SU-DHL-6 (cell line): ENCODE measurements at regions not wholly inside any gene's neighbourhood (a gene's known extent, or its start where the extent isn't known, plus 50 kb on each side); places are given as distances from the start of the nearest gene placed in this dataset.

Experiments
- H2AFZ ChIP-seq: fragments of 200-600 bp; sonication (generic); 2 replicates; pipeline ENCODE4 v1.6.1; 2014; ENCODE audit warnings: low read depth, mild to moderate bottlenecking, moderate library complexity, mixed read lengths, antibody characterized with exemption, low read length; ENCODE audit not compliant: severe bottlenecking
- H3F3A ChIP-seq: fragments of 200-600 bp; shearing (Covaris generic); 2 replicates; pipeline ENCODE4 v1.6.0; 2016; ENCODE audit warnings: antibody characterized with exemption, mild to moderate bottlenecking; ENCODE audit not compliant: insufficient read depth
- H3K27ac ChIP-seq: fragments of 200-600 bp; sonication (generic); 2 replicates; pipeline ENCODE4 v1.5.1; 2016; ENCODE audit warnings: low read depth, mild to moderate bottlenecking, low read length, moderate library complexity, mixed read lengths
- H3K27me3 ChIP-seq: fragments of 200-600 bp; sonication (generic), shearing (Covaris generic); 2 replicates; pipeline ENCODE4 v1.6.0; 2014; ENCODE audit warnings: mild to moderate bottlenecking, low read length
- H3K36me3 ChIP-seq: fragments of 200-600 bp; sonication (generic); 2 replicates; pipeline ENCODE4 v1.6.1; 2014; ENCODE audit warnings: mild to moderate bottlenecking, low read length, mixed read lengths
- H3K4me2 ChIP-seq: fragments of 300-600, 200-600 bp; shearing (Covaris generic), sonication (generic); 2 replicates; pipeline ENCODE4 v1.6.0; 2014; ENCODE audit warnings: low read length, low read depth, mild to moderate bottlenecking; ENCODE audit not compliant: poor library complexity, severe bottlenecking
- H3K4me3 ChIP-seq: fragments of 200-600 bp; sonication (generic); 2 replicates; pipeline ENCODE4 v1.5.1; 2014; ENCODE audit warnings: antibody characterized with exemption, low read length, mild to moderate bottlenecking, mixed read lengths; ENCODE audit not compliant: insufficient read depth, poor library complexity, severe bottlenecking
- H3K79me2 ChIP-seq: fragments of 200-600 bp; sonication (generic); 2 replicates; pipeline ENCODE4 v1.6.1; 2014; ENCODE audit warnings: mild to moderate bottlenecking, low read length, moderate library complexity; ENCODE audit not compliant: insufficient read depth
- H3K9ac ChIP-seq: fragments of 200-600 bp; sonication (generic); 2 replicates; pipeline ENCODE4 v1.7.0; 2014; ENCODE audit warnings: mild to moderate bottlenecking, low read length
- H3K9me2 ChIP-seq: fragments of 200-600 bp; sonication (generic); replicated peaks from 2 replicates; pipeline ENCODE4 v1.6.1; 2014; ENCODE audit warnings: low read length; ENCODE audit not compliant: insufficient read depth
- H3K9me3 ChIP-seq: fragments of 200-600 bp; sonication (generic); 2 replicates; pipeline ENCODE4 v1.6.1; 2014; ENCODE audit warnings: low read length, mixed read lengths; ENCODE audit not compliant: insufficient read depth
- H4K20me1 ChIP-seq: fragments of 200-600 bp; sonication (generic); 2 replicates; pipeline ENCODE4 v1.6.1; 2014; ENCODE audit warnings: low read depth, mild to moderate bottlenecking, antibody characterized with exemption, low read length, moderate library complexity, mixed read lengths
- EZH2phosphoT487 ChIP-seq: fragments of 200-600 bp; sonication (generic), shearing (Covaris generic); conservative IDR thresholded peaks from 2 replicates; pipeline ENCODE4 v1.6.1; 2018; ENCODE audit warnings: mild to moderate bottlenecking, antibody characterized with exemption, low read length, moderate library complexity, mixed read lengths
- TF ChIP-seq, protein P1 (sequence below): fragments of 200-600 bp; sonication (generic); IDR thresholded peaks from one replicate; pipeline ENCODE4 v1.5.1; 2017; ENCODE audit warnings: antibody characterized with exemption, mild to moderate bottlenecking, low read length, moderate library complexity; ENCODE audit not compliant: insufficient read depth, poor library complexity, severe bottlenecking

DNA sequence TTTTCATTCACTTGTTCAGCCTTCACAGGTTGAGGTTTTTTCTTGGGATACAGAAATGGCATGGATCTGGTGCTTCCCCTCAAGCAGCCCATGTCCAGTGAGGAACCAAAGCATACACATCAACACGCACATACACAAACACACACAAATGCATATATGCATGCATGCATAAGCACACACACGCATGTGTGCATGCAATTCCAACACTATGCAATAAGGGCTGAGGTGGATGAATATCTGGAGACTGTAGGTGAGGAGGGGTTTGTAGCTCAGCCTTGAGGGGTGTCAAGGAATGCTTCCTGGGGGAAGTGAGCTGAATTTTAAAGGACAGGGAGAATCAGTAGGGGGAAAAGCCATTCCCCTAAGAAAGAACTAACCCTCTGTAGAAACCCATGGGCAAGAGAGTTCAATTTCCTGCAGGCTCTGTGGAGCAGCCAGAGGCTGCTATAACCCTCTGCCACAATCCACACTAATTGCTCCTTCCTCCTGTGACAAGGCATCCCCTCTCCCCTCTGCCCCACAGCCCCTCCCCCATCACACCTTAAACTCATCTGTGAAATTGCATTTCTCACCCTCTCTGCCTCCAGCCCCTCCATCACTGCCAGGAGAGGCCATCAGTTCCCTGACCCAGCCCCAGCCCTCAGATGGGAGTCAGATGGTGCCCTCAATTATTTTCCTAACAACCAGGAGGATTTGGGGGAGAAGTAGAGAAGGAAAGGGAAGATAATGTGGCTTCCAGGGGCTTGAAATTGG, 316.4 kb downstream of the RPS24 start:
- no peak overlapping the region for H3K4me3 ChIP-seq
- H3K27me3 ChIP-seq = no peaks in the 10 kb centered on the region
- H2AFZ ChIP-seq = no peak overlapping the region
- no peaks in the 10 kb centered on the region for H3K9me3 ChIP-seq
- no peak overlapping the region for H3K4me2 ChIP-seq
- no peaks in the 10 kb centered on the region for H3K79me2 ChIP-seq
- TF ChIP-seq, protein P1, sequence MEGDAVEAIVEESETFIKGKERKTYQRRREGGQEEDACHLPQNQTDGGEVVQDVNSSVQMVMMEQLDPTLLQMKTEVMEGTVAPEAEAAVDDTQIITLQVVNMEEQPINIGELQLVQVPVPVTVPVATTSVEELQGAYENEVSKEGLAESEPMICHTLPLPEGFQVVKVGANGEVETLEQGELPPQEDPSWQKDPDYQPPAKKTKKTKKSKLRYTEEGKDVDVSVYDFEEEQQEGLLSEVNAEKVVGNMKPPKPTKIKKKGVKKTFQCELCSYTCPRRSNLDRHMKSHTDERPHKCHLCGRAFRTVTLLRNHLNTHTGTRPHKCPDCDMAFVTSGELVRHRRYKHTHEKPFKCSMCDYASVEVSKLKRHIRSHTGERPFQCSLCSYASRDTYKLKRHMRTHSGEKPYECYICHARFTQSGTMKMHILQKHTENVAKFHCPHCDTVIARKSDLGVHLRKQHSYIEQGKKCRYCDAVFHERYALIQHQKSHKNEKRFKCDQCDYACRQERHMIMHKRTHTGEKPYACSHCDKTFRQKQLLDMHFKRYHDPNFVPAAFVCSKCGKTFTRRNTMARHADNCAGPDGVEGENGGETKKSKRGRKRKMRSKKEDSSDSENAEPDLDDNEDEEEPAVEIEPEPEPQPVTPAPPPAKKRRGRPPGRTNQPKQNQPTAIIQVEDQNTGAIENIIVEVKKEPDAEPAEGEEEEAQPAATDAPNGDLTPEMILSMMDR = no peak
- TF ChIP-seq EZH2phosphoT487 = no peak
- H3K36me3 ChIP-seq = no peaks in the 10 kb centered on the region
- H3K27ac ChIP-seq = no peak overlapping the region
- H3K9ac ChIP-seq = no peak overlapping the region
- no peaks in the 10 kb centered on the region for H4K20me1 ChIP-seq
- no peaks in the 10 kb centered on the region for H3F3A ChIP-seq
- H3K9me2 ChIP-seq = no peaks in the 10 kb centered on the region

DNA sequence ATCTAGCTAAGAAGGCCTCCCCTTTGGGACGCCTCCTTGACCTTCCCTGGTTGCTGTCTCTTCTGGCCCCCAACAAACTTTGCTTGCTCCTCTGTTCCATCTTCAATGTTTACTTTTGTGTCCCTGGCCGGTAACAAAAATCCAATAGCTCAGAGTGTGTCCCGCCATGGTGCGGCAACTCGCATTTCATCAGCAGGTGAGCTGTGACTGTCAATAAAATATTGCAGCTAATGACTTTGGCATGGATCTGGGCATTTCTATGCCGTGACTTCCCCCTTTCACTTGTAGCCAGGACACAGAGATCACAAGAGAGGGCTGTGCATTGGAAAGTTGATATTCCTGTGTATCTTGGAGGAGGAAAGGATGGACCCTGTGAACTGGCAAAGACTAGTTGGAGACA, 317.6 kb downstream of the RPS24 start:
- Histone ChIP-seq H2AFZ (no peak overlapping the region), H3K36me3 (no peaks in the 10 kb centered on the region), H3K4me2 (no peak overlapping the region), H3K4me3 (no peak overlapping the region), H3K9ac (no peak overlapping the region), H3K9me3 (no peaks in the 10 kb centered on the region), H3K27me3 (no peaks in the 10 kb centered on the region), H3K27ac (no peak overlapping the region), H3K9me2 (no peaks in the 10 kb centered on the region), H4K20me1 (no peaks in the 10 kb centered on the region), H3K79me2 (no peaks in the 10 kb centered on the region), H3F3A (no peaks in the 10 kb centered on the region)
- TF ChIP-seq EZH2phosphoT487 = no peak
- TF ChIP-seq, protein P1 = no peak

DNA sequence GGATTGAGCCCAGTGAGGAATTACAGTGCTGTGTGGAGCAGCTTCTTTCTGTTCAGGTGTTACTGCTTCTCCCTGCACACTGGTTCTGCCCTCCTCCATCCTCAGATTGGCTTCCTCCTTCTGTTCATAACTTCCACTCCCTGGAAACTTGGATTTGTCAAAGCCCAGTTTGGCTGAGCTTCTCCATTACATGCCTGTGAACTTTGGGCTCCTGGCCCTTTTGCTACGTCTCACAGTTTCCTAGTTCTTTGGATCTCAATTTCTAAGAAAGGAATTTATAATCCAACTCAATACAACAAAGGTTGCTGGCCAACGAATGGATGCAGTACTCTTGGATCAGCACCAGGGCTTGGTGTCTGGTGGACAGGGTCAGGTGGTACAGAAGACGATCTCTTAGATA, 318.1 kb downstream of the RPS24 start:
- no peak overlapping the region for H3K27ac ChIP-seq
- no peaks in the 10 kb centered on the region for H4K20me1 ChIP-seq
- H3K79me2 ChIP-seq = no peaks in the 10 kb centered on the region
- TF ChIP-seq, protein P1 = no peak
- no peak for TF ChIP-seq EZH2phosphoT487
- H3F3A ChIP-seq = no peaks in the 10 kb centered on the region
- H3K27me3 ChIP-seq = no peaks in the 10 kb centered on the region
- H3K9ac ChIP-seq = no peak overlapping the region
- H3K36me3 ChIP-seq = no peaks in the 10 kb centered on the region
- H3K9me3 ChIP-seq = no peaks in the 10 kb centered on the region
- H2AFZ ChIP-seq = no peak overlapping the region
- no peaks in the 10 kb centered on the region for H3K9me2 ChIP-seq
- no peak overlapping the region for H3K4me2 ChIP-seq
- H3K4me3 ChIP-seq = no peak overlapping the region
